ENCODE measurements at regions not wholly inside any gene's neighbourhood (a gene's known extent, or its start where the extent isn't known, plus 50 kb on each side); places are given as distances from the start of the nearest gene placed in this dataset.

DNA sequence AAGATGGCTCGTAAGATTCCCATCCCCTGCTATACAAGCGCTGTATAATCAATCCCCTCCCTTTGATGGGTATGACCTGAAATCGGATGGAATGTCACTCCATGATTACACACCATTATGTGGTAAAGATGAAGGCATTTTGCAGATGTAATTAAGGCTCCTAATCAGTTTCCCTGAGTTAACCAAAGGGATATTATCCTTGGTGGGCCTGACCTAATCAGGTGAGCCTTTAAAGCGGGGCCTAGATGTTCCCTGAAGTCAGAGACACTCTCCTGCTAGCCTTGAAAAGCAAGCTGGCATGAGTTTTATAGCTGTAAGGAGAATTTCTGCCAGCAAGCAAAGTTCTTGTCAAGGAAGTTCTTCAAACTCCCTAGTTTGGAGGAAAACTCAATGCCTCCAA lies 223.8 kb upstream of the FN1 start:
- TF ChIP-seq, protein P1, sequence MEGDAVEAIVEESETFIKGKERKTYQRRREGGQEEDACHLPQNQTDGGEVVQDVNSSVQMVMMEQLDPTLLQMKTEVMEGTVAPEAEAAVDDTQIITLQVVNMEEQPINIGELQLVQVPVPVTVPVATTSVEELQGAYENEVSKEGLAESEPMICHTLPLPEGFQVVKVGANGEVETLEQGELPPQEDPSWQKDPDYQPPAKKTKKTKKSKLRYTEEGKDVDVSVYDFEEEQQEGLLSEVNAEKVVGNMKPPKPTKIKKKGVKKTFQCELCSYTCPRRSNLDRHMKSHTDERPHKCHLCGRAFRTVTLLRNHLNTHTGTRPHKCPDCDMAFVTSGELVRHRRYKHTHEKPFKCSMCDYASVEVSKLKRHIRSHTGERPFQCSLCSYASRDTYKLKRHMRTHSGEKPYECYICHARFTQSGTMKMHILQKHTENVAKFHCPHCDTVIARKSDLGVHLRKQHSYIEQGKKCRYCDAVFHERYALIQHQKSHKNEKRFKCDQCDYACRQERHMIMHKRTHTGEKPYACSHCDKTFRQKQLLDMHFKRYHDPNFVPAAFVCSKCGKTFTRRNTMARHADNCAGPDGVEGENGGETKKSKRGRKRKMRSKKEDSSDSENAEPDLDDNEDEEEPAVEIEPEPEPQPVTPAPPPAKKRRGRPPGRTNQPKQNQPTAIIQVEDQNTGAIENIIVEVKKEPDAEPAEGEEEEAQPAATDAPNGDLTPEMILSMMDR (conservative IDR thresholded peaks at IDR 0.05; ENCODE audit: low read depth, low read length) = no peak
- TF ChIP-seq EZH2 (IDR thresholded peaks at IDR 0.05; ENCODE audit: low read length, unreplicated experiment) (no peak), EZH2phosphoT487 (IDR thresholded peaks at IDR 0.05; ENCODE audit: borderline replicate concordance, low read length) (no peak)
